ENCODE measurements at regions not wholly inside any gene's neighbourhood (a gene's known extent, or its start where the extent isn't known, plus 50 kb on each side); places are given as distances from the start of the nearest gene placed in this dataset.
A peak's percentile ranks its signal among the peaks of the same experiment; 100 is the strongest.

GRCh38 chr2:58293056-58293455 lies 51.9 kb upstream of the FANCL start:
- TF ChIP-seq MXI1 (conservative IDR thresholded peaks at IDR 0.05; ENCODE audit: poor library complexity, severe bottlenecking) (no peak), POLR2AphosphoS5 (IDR thresholded peaks at IDR 0.05) (no peak), EP300 (conservative IDR thresholded peaks at IDR 0.05; ENCODE audit: poor library complexity, severe bottlenecking) (no peak), CTCF (IDR thresholded peaks at IDR 0.05; ENCODE audit: poor library complexity, severe bottlenecking) (no peak), RAD21 (conservative IDR thresholded peaks at IDR 0.05) (no peak), SMC3 (conservative IDR thresholded peaks at IDR 0.05; ENCODE audit: poor library complexity) (no peak), REST (IDR thresholded peaks at IDR 0.05; ENCODE audit: borderline replicate concordance) (no peak), EZH2 (IDR thresholded peaks at IDR 0.05; ENCODE audit: borderline replicate concordance, insufficient read depth, low read length, poor library complexity, severe bottlenecking) (no peak), TAF1 (IDR thresholded peaks at IDR 0.05; ENCODE audit: low read depth) (no peak)
- H3K79me2 ChIP-seq (replicated peaks; ENCODE audit: insufficient read depth, low read length) = no peaks in the 10 kb centered on the region
- no peaks in the 10 kb centered on the region for H3K36me3 ChIP-seq (ENCODE audit: insufficient read depth, low read length)
- H3K9ac ChIP-seq (ENCODE audit: low read length) = no peak overlapping the region
- no peak overlapping the region for H2AFZ ChIP-seq (ENCODE audit: low read depth, low read length)
- no peaks in the 10 kb centered on the region for H4K20me1 ChIP-seq (ENCODE audit: insufficient read depth)
- H3K4me2 ChIP-seq (ENCODE audit: low read length) = no peak overlapping the region
- no peaks in the 10 kb centered on the region for H3F3A ChIP-seq (ENCODE audit: insufficient read depth, low read length, poor library complexity, severe bottlenecking)
- no peaks in the 10 kb centered on the region for H3K9me2 ChIP-seq (ENCODE audit: insufficient read depth, low read length)
- no peaks in the 10 kb centered on the region for H3K9me3 ChIP-seq (ENCODE audit: low read length)
- H3K27ac ChIP-seq (ENCODE audit: low read length) = peak overlapping the region; percentile 11
- no peak overlapping the region for H3K4me3 ChIP-seq (ENCODE audit: low read length)
- no peaks in the 10 kb centered on the region for H3K27me3 ChIP-seq (ENCODE audit: insufficient read depth, low read depth, low read length)

DNA sequence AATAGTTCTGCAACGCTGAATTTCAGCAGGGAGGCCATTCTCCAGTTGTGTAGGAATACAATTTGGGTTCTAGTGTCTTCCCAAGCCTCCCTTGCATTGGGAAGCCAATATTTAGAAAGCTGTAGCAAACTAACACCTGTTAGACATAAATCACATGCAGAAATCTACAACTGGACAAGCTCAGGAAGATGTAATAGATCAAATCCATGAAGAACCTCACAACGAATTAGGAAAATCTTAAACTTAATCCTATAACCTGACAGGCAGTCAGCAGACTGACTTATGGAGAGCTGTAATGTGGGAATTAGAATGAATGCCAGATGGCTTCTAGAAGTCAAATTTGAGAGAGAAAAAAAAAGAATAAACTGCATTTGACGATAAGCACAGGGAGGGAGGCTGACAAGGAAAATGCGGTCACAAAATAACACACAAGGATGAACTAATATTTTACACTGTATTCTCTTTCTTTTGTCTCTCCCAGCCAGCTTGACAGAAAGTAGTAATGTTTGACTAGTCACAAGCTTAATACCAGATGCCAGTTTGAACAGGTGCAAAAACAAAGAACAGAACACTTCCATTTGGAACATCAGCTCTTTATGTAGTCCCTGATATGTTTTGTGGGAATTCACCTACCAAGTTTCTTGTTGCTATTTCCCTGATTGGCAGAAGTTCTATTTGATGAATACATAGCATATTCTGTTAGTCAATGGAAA lies 50.8 kb upstream of the FANCL start:
- Histone ChIP-seq H3K27me3 (ENCODE audit: insufficient read depth, low read depth, low read length) (no peaks in the 10 kb centered on the region), H3K9me2 (ENCODE audit: insufficient read depth, low read length) (no peaks in the 10 kb centered on the region), H3K9ac (ENCODE audit: low read length) (no peak overlapping the region), H3K36me3 (ENCODE audit: insufficient read depth, low read length) (no peaks in the 10 kb centered on the region), H3K4me2 (ENCODE audit: low read length) (no peak overlapping the region), H3K27ac (ENCODE audit: low read length) (no peak overlapping the region), H3F3A (ENCODE audit: insufficient read depth, low read length, poor library complexity, severe bottlenecking) (no peaks in the 10 kb centered on the region), H4K20me1 (ENCODE audit: insufficient read depth) (no peaks in the 10 kb centered on the region), H3K9me3 (ENCODE audit: low read length) (no peaks in the 10 kb centered on the region), H3K79me2 (replicated peaks; ENCODE audit: insufficient read depth, low read length) (no peaks in the 10 kb centered on the region), H3K4me3 (ENCODE audit: low read length) (no peak overlapping the region), H2AFZ (ENCODE audit: low read depth, low read length) (no peak overlapping the region)
- TF ChIP-seq REST (IDR thresholded peaks at IDR 0.05; ENCODE audit: borderline replicate concordance) = no peak
- TF ChIP-seq SMC3 (conservative IDR thresholded peaks at IDR 0.05; ENCODE audit: poor library complexity) = no peak
- TF ChIP-seq CTCF (IDR thresholded peaks at IDR 0.05; ENCODE audit: poor library complexity, severe bottlenecking) = no peak
- no peak for TF ChIP-seq POLR2AphosphoS5 (IDR thresholded peaks at IDR 0.05)
- no peak for TF ChIP-seq TAF1 (IDR thresholded peaks at IDR 0.05; ENCODE audit: low read depth)
- no peak for TF ChIP-seq MXI1 (conservative IDR thresholded peaks at IDR 0.05; ENCODE audit: poor library complexity, severe bottlenecking)
- TF ChIP-seq RAD21 (conservative IDR thresholded peaks at IDR 0.05) = no peak
- no peak for TF ChIP-seq EP300 (conservative IDR thresholded peaks at IDR 0.05; ENCODE audit: poor library complexity, severe bottlenecking)
- TF ChIP-seq EZH2 (IDR thresholded peaks at IDR 0.05; ENCODE audit: borderline replicate concordance, insufficient read depth, low read length, poor library complexity, severe bottlenecking) = no peak
